Epidermal melanocyte (primary cell): ENCODE measurements at regions not wholly inside any gene's neighbourhood (a gene's known extent, or its start where the extent isn't known, plus 50 kb on each side); places are given as distances from the start of the nearest gene placed in this dataset.
"Not testable (repeated sequence)": the region's sequence is repeated elsewhere in the genome, so short reads cannot be mapped to it uniquely, and the experiment has no call there.

Experiments
- DNase-seq: peaks from one replicate; pipeline ENCODE4 v3.0.0; 2011; ENCODE audit warnings: low spot score; ENCODE audit not compliant: insufficient read length

DNA sequence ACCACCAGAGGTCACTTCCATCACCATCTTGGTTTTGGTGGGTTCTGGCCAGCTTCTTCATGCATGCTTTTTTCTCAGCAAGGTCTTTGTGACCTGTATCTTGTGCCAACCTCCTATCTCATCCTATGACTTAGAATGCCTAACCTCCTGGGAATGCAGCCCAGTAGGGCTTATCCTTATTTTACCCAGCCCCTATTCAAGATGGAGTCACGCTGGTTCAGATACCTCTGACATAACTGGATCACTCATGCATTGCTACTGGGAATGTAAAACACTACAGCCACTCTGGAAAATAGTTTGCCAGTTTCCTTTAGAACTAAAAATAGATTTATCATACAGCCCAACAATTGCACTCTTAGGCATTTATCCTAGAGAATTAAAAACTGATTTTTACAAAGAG is 219.2 kb downstream of the IRS1 start:
- DNase-seq: no peak

DNA sequence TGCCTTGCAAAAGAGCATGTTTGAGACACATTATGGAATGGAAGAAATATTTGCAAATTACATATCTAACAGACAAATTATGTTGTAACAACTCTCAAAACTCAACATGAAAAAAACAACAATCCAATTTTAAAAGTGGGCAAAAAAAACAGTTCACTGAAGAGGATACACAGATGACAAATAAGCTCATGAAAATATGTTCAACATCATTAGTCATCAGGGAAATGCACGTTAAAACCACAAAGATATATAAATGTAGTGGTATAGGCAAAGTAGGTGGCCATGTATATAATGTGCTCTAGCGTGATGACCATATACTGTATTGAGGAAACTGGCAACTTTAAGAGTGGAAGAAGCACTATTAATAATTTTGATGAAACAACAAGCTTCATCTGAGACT is 220.1 kb downstream of the IRS1 start:
- no peak for DNase-seq

GRCh38 chr2:226578879-226579278 is 220.7 kb downstream of the IRS1 start:
- no peak for DNase-seq

- no peak for DNase-seq
These were observed 221.2 kb downstream of the IRS1 start for GRCh38 chr2:226578373-226578772.

DNA sequence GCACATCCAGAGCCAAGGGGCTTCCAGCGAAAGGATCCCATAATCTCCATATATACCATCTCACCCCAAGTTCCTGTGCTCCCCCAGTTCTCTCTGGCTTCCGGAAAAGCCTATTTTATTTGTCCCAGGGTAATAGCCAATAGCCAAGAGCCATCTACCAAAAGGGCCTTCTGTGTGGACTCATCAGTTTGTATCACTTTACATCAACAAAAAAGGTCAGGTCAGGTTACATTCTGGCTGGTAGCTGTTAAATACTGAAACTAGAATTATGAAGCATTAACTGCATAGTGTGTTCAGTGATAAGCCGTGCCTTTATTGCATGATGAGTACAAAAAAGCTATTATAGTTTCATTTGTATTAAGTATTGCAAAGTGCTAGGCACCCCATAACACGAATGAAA is 223.7 kb downstream of the IRS1 start:
- DNase-seq: no peak

GRCh38 chr2:226573158-226573557 is 226.5 kb downstream of the IRS1 start:
- no peak for DNase-seq

- no peak for DNase-seq
These were observed 235.0 kb downstream of the IRS1 start for GRCh38 chr2:226564667-226565066.

DNA sequence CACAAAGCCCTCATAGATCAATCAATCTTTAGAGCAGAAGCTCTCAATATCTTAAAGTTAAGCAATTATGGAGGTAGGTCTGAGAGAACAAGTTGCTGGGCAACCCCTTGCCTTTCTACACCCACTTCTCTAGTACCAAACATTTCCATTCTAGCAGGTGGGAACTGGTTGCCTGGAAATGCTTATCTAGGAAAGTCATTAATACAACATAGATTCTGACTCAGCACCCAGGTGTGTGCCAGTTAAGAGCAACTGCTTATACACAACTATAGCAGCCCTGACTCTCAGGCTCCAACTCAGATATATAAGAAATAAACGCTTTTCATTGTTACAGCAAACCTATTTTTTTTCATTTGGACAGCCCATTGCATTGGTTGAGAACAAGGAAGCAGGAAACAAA is 237.7 kb downstream of the IRS1 start:
- no peak for DNase-seq

GRCh38 chr2:226560325-226560724 is 239.3 kb downstream of the IRS1 start:
- no peak for DNase-seq

DNA sequence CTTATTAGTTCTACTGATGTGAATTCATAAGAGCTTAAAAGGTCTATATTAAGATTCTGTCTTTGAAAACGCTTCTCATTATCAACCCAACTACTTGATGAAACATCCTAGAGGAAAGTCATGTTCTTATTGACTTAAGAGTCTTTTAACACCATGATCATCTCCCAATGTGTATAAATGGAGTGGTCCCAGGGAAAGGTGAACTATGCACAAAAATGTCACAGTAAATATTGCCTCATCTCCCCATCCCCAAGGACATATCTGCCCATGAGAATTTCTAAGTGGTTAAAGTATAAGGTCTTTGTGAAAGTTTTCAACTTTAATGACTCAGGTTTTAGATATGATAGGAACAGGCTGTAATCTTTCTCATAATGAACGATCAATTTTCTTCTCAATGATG is 240.1 kb downstream of the IRS1 start:
- DNase-seq: no peak

DNA sequence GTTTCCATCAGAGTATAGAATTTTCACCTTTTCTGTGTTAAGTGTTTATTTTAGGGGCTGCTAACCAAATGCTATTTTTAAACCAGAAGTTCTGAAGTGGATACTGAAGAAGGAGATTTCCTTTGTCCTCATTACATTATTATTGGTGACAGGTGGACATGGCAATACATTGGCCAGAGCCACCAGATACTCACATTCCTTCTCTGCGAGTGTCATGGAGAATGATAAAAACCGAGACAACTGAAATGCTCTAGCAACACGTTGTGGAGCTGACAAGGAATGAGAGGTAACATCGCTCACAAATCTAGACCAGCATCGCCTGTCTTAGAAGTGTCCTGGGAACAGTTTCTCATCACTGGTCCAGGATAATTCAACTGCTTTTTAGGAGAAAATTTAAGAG is 241.2 kb downstream of the IRS1 start:
- no peak for DNase-seq

GRCh38 chr2:226556050-226556449 is 243.6 kb downstream of the IRS1 start:
- no peak for DNase-seq

GRCh38 chr2:226554701-226555100 is 244.9 kb downstream of the IRS1 start:
- DNase-seq: no peak

GRCh38 chr2:226553333-226553732 is 246.3 kb downstream of the IRS1 start:
- DNase-seq: no peak

DNA sequence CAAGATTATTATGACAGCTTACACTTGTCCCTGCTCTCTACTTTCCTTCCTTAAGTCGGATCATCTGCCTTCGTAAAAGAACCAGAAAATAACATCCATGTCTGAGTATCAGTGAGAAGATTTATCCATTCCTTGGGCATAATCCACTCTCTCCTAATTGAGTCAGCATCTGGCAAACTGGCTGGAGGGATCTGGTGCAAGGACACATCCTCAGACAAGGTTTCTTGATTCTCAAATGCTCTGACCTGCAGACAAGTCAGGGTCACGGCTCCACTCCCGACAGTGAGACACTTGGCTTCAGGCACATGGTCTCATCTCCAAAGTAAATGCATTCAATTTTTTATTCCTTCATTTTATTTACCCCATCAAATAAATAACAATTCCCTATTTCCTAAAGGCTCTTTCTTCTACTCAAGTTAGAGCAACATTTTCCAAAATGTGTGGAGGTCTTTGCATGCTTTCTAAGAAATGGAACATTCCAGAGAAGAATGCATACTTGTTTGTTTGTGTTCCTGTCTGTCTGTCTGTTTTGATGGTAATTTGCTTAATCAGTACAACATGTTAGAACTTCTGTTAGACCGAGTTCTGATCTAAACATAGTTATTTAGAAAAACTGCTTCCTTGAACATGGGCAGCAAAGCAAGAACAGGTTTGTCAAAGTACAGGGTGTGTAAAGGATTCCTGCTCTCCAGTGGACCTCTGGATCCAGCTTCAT is 246.9 kb downstream of the IRS1 start:
- DNase-seq: no peak

GRCh38 chr2:226551522-226552250 is 247.9 kb downstream of the IRS1 start:
- DNase-seq: no peak

DNA sequence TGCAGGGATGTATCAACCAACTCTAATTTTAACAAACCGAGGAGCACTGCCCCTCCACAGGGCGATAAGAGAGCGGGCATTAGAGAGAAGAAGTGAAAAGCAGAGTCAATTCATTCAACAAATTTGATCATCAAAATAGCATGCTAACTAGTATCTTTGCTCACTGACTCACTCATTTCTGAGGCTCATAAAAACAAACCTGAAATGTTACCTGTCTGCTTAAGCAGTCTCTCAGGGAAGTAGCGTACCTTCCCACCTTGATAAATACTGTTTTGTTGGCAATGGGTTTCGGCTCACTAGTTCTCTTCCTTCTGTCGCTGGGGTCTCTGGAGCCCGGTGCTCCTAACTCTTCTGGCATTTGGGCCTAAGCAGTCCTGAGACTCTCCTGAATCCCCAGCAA is 248.8 kb downstream of the IRS1 start:
- no peak for DNase-seq

DNA sequence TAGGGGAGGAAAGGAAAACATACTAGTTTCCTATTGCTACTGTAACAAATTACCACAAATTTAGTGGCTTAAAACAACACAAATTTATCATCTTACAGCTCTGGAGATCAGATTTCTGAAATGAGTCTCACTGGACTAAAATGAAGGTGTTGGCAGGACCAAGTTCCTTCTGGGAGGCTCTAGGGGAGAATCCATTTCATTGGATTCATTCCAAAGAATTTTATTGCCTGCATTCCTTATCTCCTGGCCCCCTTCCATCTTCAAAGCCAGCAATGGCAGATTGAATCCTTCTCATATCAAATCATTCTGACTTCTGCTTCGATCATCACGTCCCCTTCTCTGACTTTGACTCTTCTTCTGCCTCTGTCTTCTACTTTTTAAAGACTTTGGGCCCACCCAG is 250.9 kb downstream of the IRS1 start:
- DNase-seq: no peak

GRCh38 chr2:226544596-226545210 is 254.9 kb downstream of the IRS1 start:
- DNase-seq: no peak

GRCh38 chr2:226540204-226540994 is 259.2 kb downstream of the IRS1 start:
- no peak for DNase-seq

DNA sequence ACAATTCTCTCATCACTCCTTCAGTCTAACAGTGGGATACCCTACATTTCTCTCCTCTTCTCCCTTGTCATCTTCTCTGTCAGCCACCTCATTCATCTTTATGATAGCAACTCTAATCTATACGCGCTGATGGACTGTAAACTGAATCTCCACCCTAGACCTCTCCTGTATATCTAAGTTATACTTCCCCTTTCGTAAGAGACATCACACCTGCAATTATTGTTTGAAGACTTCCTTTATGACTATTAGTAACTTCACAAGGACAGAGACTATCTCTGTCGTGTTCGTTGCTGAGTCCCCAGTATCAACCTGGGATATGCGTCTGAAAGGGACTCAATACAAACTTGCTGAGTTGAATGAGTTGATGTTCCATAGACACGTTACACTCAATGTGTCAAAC is 263.2 kb downstream of the IRS1 start:
- no peak for DNase-seq

DNA sequence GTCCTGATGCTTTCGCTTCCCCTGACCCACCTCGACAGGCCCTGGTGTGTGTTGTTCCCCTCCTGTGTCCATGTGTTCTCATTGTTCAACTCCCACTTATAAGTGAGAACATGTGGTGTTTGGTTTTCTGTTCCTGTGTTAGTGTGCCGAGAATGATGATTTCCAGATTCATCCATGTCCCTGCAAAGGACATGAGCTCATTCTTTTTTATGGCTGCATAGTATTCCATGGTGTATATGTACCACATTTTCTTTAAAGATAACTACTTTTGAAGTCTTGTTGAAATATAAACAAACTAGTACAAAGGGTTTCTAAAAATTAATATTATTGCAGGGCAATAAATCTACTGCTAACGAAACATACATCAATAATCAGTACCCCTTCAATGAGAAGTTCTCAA is 266.6 kb downstream of the IRS1 start:
- DNase-seq: not testable (repeated sequence)
